KMS-11 (cell line): ENCODE measurements at regions not wholly inside any gene's neighbourhood (a gene's known extent, or its start where the extent isn't known, plus 50 kb on each side); places are given as distances from the start of the nearest gene placed in this dataset.

Experiments used
- H2AFZ ChIP-seq: fragments of 200-600 bp; sonication (generic); 2 replicates; pipeline ENCODE4 v1.6.1; 2016; ENCODE audit warnings: antibody characterized with exemption, mixed run types, low read depth
- H3K27ac ChIP-seq: fragments of 200-600 bp; sonication (generic); 2 replicates; pipeline ENCODE4 v1.6.1; 2016; ENCODE audit warnings: mild to moderate bottlenecking, mixed run types
- H3K27me3 ChIP-seq: fragments of 200-600 bp; sonication (generic); 2 replicates; pipeline ENCODE4 v1.6.1; 2017; ENCODE audit warnings: mild to moderate bottlenecking, low read depth, mixed run types, moderate library complexity; ENCODE audit not compliant: insufficient read depth
- H3K36me3 ChIP-seq: fragments of 200-600 bp; sonication (generic); 2 replicates; pipeline ENCODE4 v1.6.1; 2017; ENCODE audit warnings: mild to moderate bottlenecking, mixed run types; ENCODE audit not compliant: insufficient read depth
- H3K4me1 ChIP-seq: fragments of 200-600 bp; sonication (generic); 2 replicates; pipeline ENCODE4 v1.6.1; 2016; ENCODE audit warnings: mild to moderate bottlenecking, low read depth, mixed run types; ENCODE audit not compliant: poor library complexity, severe bottlenecking
- H3K4me2 ChIP-seq: fragments of 200-600 bp; sonication (generic); 2 replicates; pipeline ENCODE4 v1.7.0; 2016; ENCODE audit warnings: mild to moderate bottlenecking, mixed run types
- H3K4me3 ChIP-seq: fragments of 200-600 bp; sonication (generic); IDR thresholded peaks from 2 replicates; pipeline ENCODE4 v1.6.1; 2017; ENCODE audit warnings: low read depth, low read length, mixed read lengths; ENCODE audit not compliant: insufficient read depth
- H3K79me2 ChIP-seq: fragments of 200-600 bp; sonication (generic); 2 replicates; pipeline ENCODE4 v1.6.1; 2016; ENCODE audit warnings: low read depth, mixed run types; ENCODE audit not compliant: insufficient read depth
- H3K9ac ChIP-seq: fragments of 200-600 bp; sonication (generic); 2 replicates; pipeline ENCODE4 v1.6.1; 2016; ENCODE audit warnings: mild to moderate bottlenecking, mixed run types
- H4K20me1 ChIP-seq: fragments of 200-600 bp; sonication (generic); 2 replicates; pipeline ENCODE4 v1.6.1; 2016; ENCODE audit warnings: mild to moderate bottlenecking, mixed run types; ENCODE audit not compliant: insufficient read depth
- TF ChIP-seq, protein P1 (sequence below): fragments of 200-600 bp; sonication (generic); conservative IDR thresholded peaks from 2 replicates; pipeline ENCODE4 v1.6.1; 2017; ENCODE audit warnings: low read depth, mild to moderate bottlenecking, antibody characterized with exemption, low read length, moderate library complexity, mixed read lengths

DNA sequence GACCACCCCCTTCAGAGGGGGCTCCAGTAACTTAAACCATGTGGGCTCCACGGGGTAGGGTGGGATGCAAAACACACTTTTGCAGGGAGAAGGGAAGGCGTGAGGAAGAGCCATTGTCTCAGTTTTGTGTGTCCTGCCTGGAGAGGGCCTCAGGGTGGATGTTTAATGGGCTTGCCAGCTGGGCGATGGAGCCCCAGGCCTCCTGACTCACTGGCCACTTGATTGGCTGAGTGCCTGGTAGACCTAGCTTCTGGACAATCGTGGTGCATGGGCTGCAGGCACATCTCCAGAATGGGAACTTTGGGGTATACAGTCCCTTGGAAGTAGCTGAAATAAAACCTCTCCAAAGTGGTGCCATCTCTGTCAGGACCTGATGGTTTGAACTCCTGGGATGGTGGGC lies 118.3 kb upstream of the MRPS22 start:
- H4K20me1 ChIP-seq: no peaks in the 10 kb centered on the region
- H3K79me2 ChIP-seq: no peaks in the 10 kb centered on the region
- no peak overlapping the region for H3K4me2 ChIP-seq
- H3K27me3 ChIP-seq: no peaks in the 10 kb centered on the region
- H3K4me1 ChIP-seq: no peaks in the 10 kb centered on the region
- TF ChIP-seq, protein P1, sequence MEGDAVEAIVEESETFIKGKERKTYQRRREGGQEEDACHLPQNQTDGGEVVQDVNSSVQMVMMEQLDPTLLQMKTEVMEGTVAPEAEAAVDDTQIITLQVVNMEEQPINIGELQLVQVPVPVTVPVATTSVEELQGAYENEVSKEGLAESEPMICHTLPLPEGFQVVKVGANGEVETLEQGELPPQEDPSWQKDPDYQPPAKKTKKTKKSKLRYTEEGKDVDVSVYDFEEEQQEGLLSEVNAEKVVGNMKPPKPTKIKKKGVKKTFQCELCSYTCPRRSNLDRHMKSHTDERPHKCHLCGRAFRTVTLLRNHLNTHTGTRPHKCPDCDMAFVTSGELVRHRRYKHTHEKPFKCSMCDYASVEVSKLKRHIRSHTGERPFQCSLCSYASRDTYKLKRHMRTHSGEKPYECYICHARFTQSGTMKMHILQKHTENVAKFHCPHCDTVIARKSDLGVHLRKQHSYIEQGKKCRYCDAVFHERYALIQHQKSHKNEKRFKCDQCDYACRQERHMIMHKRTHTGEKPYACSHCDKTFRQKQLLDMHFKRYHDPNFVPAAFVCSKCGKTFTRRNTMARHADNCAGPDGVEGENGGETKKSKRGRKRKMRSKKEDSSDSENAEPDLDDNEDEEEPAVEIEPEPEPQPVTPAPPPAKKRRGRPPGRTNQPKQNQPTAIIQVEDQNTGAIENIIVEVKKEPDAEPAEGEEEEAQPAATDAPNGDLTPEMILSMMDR: no peak
- H3K4me3 ChIP-seq: no peak overlapping the region
- H3K27ac ChIP-seq: no peak overlapping the region
- H3K9ac ChIP-seq: no peak overlapping the region
- H3K36me3 ChIP-seq: no peaks in the 10 kb centered on the region
- no peak overlapping the region for H2AFZ ChIP-seq

DNA sequence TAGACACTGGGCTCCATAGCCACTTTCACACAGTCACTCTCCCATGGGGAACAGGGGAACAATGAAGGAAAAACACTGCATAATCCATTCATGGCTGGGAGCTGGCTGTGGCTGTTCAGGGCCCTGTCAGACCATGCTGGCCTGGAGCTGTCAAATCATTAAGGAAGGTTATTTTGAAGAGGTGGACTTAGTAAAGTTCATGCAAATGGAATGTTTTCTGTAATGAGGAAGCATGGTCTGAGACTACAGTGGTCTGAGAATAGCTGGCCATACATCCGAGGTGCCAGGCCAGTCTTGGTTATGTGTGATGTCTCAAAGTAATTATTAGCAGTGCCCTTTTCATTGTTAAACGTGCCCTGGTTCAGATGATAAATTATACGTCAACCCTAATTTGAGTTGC lies 117.1 kb upstream of the MRPS22 start:
- Histone ChIP-seq H3K9ac (no peak overlapping the region), H4K20me1 (no peaks in the 10 kb centered on the region), H2AFZ (no peak overlapping the region), H3K27ac (no peak overlapping the region), H3K79me2 (no peaks in the 10 kb centered on the region), H3K4me1 (no peaks in the 10 kb centered on the region), H3K4me3 (no peak overlapping the region), H3K4me2 (no peak overlapping the region), H3K36me3 (no peaks in the 10 kb centered on the region), H3K27me3 (no peaks in the 10 kb centered on the region)
- TF ChIP-seq, protein P1: no peak

DNA sequence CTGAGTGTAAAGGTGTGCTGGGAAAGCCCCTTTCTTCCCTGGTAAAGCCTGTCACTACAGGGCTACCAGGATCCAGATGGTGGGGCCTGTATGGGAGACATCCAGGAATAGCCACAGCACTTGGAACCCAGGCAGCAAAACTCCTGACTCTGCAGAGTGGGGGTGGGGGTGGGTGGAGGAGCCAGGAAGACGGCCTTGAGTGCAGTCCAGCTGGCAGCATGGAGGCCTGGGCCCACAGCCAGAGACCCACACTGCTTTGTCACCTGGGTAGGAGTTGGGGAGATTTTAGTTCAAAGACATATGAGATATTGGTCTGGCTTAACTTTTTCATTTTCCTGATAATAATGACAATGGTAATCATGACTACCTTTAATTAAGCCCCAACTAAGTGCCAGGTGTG lies 116.7 kb upstream of the MRPS22 start:
- Histone ChIP-seq H3K4me2 (no peak overlapping the region), H3K79me2 (no peaks in the 10 kb centered on the region), H3K27me3 (no peaks in the 10 kb centered on the region), H3K4me3 (no peak overlapping the region), H2AFZ (no peak overlapping the region), H3K27ac (no peak overlapping the region), H4K20me1 (no peaks in the 10 kb centered on the region), H3K36me3 (no peaks in the 10 kb centered on the region), H3K4me1 (no peaks in the 10 kb centered on the region), H3K9ac (no peak overlapping the region)
- TF ChIP-seq, protein P1: no peak

DNA sequence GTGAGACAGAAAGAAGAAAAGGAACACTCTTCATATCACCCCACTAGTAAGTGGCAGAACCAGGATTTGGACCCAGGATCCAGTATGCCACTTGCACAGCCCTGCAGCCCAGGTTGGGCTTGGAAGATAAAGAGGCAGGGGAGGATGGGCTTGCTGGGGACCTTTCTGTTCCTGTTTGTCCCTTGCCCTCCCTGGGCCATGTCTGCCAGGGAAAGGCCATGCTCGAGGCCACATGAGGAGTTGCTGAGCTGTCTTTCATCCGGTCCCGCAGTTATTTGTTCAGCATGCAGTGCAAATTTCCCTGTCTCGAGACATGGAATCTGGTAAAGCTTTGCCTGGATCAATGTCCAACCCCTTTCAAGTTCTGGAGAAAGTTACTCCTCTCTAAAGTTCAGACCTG lies 116.0 kb upstream of the MRPS22 start:
- TF ChIP-seq, protein P1: no peak
- Histone ChIP-seq H3K36me3 (no peaks in the 10 kb centered on the region), H4K20me1 (no peaks in the 10 kb centered on the region), H3K4me3 (no peak overlapping the region), H3K9ac (no peak overlapping the region), H3K27ac (no peak overlapping the region), H3K79me2 (no peaks in the 10 kb centered on the region), H2AFZ (no peak overlapping the region), H3K27me3 (no peaks in the 10 kb centered on the region), H3K4me2 (no peak overlapping the region), H3K4me1 (no peaks in the 10 kb centered on the region)

DNA sequence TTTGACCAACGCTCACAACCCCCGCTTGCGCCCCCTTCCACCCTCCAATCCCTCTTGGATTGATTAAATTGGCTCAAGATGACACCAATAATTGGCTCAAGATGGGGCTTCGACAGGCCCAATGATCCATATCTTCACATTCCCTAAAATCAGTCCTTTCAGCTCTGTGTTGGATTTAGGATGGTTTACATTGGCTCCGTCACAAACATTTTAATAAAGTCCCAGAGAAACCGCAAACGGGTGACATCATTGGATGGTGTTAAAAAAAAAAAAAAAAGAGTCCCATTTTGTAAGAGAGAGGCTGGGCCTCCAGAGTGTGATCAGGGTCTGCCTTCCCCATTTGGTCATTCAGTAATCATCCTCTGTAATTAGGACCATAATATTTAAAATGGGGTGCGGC lies 113.4 kb upstream of the MRPS22 start:
- Histone ChIP-seq H4K20me1 (no peaks in the 10 kb centered on the region), H3K4me1 (no peaks in the 10 kb centered on the region)
- TF ChIP-seq, protein P1: no peak

More for the DNA sequence above, 113.4 kb upstream of the MRPS22 start:
- Histone ChIP-seq H3K36me3 (no peaks in the 10 kb centered on the region), H2AFZ (no peak overlapping the region), H3K27ac (no peak overlapping the region), H3K4me2 (no peak overlapping the region), H3K9ac (no peak overlapping the region), H3K27me3 (no peaks in the 10 kb centered on the region), H3K79me2 (no peaks in the 10 kb centered on the region), H3K4me3 (no peak overlapping the region)
